ENCODE measurements at regions not wholly inside any gene's neighbourhood (a gene's known extent, or its start where the extent isn't known, plus 50 kb on each side); places are given as distances from the start of the nearest gene placed in this dataset.
"Not testable (repeated sequence)": the region's sequence is repeated elsewhere in the genome, so short reads cannot be mapped to it uniquely, and the experiment has no call there.

DNA sequence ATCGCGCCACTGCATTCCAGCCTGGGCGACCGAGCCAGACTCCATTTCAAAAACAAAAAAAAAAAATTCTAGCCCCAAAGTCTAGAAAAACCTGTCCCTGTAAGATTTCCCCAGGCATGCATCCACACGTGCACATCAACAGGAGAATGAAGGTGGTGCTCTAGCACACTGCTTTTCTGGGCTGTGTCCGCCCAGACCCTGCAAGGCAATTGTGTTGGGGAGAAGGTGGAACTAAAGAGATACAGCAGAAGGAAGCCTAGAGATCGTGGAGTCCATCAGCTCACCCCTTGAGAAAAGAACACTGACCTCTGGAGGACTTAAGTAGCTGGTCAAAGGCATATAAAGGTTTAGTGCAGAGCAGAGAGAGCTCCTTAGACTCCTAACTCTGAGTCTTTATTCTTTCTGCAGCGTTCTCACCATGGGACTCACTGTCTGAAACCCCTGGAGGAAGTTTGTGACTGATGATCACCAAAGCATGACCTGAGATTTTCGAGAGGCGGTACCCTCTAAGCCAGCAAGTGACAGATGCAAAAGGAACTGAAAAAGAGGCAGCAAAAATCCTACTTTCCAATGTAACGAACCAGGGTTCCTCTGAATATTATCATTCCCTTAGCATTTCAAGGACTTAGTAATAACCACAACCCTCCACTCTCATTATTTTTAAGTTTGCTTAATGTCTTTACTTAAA, 179.8 kb downstream of the MEX3B start:
- DNase-seq (ENCODE audit: low read depth) = no peak

DNA sequence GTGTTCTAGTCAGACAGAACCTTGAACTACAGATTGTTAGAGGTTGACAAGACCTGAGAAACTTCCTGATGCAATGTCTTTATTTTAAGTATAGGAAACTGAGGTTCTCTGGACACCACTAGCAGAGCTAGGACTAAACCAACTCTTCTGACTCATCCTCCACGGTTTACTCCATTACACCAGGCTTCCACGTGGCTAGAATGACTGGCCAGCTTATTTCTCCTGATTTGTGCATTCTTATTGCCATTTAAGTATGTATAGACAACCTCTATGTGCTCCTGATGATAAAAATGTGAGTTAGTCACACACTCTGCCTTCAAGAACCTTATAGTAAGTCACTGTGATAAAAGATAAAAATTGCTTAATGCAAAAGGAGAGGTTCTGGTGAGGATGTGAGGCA, 182.7 kb downstream of the MEX3B start:
- no peak for DNase-seq (ENCODE audit: low read depth)

DNA sequence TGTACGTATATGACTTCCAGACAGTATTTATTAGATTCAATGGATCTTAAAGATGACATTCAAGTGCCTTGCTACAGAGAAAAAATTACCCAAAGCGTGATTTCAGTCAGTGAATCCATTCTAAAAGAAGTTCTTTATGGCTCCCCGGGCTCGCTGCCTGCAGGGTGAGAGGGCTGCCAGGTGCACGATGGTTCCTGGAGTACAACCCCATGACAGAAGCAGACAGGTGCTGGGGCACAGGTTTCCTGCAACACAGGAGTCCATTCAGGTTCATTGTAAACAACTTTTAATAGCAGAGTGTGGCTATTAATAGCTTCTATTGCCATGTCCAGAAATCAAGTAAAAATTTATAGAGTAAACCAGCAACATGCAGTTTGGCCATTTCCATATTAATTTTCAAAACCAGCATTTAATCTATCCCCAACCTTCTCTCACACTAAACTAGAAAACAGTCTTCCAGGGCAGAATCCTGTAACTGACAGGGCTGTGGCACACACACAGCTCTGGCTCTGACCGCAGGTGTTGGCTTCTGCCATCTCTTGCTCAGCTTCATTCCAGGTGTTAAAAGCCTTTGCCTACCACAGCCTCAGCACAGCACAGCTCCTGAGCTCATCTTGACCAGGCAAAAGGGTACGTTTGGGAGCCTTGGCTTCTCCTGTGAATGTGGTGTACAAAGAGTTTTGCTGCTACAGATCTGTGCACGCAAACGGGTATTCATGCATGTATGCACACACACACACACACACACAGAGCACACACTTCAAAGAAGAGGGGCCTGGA, 185.9 kb downstream of the MEX3B start:
- no peak for DNase-seq (ENCODE audit: low read depth)

DNA sequence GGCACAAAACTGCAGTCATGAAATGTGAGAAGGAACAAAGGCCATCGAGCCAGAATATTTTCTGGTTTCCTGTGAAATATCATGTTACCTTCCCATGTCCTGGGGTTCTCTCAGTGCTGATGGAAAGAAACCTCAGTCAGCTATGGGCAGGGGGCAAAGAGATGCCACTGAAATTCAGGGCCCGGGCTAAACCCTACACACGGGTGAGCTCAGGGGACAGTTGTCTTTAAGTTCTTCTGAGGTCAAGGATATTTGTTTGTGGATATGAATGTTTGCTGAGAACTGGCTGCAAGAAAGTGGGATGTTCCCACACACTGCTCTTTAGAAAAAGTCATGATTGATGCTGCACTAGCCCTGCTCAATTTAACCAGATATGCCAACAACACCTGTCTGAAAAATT, 187.2 kb downstream of the MEX3B start:
- no peak for DNase-seq (ENCODE audit: low read depth)

DNA sequence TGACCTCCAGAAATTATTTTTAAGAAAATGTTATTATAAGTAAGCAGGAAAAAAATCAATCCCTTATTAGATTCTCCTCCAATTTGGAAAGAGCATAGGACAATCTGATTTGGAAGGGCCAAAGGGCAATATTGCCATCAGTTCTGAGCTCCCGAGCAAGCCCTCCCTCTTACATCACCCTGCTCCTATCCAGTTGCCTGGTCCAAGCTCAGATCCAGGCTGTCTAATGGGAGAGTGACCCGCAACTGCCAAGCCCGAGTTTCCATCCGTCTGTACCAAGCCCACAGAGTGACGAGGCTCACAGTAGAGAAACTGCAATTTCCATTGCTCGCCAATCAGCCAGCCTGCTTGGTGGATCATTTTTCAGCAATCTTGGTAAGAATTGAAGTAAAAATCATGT, 187.7 kb downstream of the MEX3B start:
- no peak for DNase-seq (ENCODE audit: low read depth)

DNA sequence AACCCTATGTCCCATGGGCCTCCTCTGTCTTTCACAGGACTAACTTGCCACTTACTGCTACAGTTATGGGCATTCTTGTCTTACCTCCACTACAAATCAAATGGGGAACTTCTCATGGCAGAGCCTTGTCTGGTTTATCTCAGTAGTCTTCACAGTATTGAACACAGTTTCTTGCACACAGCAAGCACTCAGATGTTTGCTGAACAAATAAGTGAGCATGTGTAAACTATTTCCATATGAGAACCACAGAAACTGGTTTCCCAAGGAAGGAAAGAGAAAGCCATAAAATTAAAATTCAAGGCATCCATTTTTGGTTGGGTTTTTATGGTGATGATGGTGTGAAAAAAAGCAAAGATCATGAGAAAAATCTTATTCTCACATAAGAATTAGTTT, 189.2 kb downstream of the MEX3B start:
- no peak for DNase-seq (ENCODE audit: low read depth)

DNA sequence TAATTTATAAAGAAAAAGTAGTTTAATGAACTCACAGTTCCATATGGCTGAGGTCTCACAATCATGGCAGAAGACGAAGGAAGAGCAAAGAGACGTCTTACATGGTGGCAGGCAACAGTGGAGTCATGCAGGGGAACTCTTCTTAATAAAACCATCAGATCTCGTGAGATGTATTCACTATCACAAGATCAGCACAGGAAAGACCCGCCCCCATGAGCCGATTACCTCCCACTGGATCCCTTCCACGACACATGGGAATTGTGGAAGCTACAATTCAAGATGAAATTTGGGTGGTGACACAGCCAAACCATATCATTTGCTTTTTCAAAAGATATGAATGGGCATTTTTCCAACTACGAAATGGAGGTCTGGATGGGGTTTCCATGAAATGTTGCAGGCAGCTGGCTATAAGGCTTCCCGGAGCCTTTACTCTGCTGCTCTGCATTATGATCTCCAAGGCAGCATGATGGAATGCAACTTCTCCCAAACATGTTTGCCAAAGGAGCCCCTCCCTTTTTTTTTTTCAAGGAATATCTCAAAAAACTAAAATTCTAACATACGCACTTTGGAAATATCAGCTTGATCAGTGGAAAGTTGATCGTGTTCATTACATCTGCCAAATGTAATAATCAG, 189.7 kb downstream of the MEX3B start:
- no peak for DNase-seq (ENCODE audit: low read depth)

DNA sequence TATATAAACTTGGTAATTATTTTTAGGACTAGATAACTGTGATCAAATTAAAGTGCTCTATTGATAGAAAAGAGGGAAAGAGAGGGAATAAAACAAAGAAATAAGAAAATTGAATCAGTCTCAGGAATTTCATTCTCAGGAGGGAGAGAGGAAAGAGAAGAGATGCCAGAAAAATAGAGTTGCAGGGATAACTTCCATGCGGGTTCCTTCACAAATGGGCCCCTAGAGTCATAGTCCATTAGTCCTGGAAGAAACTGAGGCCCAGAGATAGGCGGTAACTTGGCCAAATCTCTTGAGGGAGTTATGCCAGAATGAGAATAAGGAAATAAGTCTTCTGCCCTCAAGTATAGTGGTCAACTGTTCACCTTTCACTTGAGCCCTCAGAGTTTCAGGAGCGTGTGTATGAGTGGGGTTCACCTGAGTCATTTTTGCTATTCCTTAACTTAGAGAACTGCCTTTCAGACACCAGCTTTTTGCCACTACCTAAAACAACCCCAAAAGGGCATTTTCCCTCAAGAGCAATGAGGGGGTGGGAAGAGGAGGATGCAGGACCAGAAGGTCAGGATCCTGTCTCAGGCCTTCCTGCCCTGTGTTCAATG, 192.6 kb downstream of the MEX3B start:
- no peak for DNase-seq (ENCODE audit: low read depth)

DNA sequence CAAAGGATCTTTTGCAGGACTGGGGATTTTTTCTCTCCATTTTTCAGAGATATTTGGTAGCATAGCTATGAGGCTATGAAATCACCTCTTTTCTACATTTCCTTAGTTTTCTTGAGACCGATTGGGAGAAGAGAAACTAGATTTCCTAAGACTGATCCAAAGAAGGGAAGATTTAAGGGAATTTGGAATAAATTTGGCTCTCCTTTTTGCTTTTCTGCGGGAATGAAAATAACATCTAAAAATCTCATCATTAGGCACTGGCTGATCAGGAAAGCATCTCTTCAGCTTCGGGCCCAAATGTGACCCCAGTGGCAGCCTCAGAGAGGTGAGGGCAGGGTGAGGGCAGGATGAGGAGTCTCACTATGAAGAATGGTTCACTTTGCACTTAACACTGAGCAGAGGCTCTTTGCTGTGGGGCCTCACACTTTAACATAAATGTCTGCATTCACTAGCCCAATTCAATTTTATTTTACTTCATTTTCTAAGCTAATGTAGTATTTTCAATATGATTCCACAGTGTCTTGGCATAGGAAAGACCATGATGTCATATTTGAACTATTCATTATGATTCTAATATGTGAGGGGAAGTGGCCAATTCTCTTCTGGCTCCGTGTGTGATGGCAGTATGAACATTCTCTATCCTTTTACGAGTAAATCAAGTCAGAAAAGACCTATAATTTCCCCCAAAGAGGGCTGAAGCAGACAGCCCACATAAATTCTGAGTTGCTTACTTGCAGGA, 193.2 kb downstream of the MEX3B start:
- DNase-seq (ENCODE audit: low read depth) = no peak

DNA sequence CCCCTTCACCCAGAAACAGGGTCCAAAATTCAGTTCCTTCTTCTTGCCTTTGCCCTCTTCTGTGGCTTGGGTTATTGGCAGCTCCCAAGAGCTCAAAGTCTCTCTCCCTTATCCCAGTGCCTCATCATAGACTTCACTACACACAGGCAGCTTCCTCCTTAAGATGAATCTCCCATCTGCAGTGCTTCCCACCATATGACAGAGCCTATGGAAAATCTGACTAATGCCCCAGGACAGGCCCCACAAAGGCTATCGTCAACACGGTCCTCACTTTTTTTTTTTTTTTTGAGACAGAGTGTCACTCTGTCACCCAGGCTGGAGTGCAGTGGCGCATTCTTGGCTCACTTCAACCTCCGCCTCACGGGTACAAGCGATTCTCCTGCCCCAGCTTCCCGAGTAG, 194.1 kb downstream of the MEX3B start:
- DNase-seq (ENCODE audit: low read depth) = no peak

DNA sequence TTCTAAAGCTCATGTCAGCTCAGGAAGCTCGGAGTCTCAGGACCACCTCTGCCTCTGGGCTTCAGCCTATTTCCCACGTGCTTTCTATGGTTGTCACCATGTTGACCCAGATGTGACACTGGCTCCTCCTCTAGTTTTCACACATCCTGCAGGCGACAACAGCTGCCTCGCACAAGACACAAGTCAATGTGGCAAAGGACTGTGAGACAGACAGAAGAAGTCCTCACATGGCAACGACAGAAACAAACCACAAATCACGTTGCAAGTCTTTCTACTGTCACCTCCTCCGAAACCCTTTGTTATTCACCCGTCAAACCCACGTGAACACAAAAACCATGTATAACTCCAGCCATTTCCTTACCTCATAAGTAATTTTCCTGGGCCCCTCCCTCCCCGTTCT, 194.5 kb downstream of the MEX3B start:
- DNase-seq (ENCODE audit: low read depth) = no peak

DNA sequence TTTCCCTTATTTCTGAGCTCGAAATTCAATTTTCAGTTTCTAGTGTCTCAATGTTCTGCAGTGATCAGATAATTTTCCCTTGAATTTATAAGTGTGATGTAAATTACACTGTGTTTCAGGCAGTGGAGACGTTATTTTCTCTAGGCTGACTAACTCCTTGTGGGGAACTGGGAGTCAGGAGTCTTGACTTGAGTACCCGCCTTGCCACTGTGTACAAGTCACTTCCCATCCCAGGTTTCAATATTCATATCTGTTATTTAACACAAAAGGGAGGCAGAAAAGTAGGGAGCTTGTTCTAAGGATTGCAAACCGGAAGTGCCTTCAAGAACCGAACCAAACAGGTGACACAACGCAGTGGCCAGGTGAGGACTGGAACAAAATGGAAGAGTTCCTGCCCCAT, 196.5 kb downstream of the MEX3B start:
- no peak for DNase-seq (ENCODE audit: low read depth)

DNA sequence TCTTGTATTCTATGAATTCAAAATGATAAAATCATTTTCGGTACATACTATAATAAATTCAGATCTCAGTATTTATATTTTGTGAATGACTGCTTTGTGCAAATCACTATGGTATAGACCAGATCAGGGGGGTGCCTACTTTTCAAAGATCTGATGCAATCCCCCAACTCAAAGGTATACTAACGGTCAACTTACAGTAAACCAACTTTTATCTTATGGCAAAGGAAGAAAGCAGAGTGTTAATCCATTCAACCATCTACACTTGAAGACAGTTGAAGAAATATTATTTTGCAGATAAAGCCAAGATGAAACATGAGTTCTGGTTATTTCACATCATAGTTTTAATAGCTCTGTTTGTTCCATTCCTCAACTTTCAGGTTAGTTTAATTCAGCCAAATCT, 197.1 kb downstream of the MEX3B start:
- DNase-seq (ENCODE audit: low read depth) = no peak

DNA sequence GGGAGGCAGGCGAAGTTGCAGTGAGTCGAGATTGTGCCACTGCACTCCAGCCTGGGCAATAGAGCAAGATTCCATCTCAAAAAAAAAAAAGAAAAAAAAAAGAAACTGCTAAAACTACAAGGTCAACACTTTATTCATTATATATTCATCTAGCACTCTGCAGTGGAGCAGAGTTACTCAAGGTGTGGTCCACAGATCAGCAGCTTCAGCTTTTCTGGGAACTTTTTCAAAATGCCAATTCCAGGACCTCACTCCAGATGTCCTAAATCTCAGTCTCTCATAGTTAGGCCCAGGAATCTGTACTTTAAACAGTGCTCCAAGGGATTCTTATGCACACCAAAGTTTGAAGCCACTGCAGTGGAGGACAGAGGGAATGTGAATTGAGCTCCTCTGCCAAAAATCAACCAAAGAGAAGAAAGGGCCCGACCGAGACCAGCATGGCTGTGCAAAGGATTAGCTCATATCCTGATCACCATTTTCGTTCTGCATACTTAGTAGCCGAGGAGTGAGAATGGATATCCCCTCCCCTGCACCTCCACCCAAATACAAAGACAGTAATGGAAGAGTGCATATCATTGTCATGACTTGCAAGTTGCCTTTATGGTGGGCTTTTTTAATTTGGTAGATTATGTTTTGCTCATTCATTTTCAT, 201.9 kb downstream of the MEX3B start:
- no peak for DNase-seq (ENCODE audit: low read depth)

DNA sequence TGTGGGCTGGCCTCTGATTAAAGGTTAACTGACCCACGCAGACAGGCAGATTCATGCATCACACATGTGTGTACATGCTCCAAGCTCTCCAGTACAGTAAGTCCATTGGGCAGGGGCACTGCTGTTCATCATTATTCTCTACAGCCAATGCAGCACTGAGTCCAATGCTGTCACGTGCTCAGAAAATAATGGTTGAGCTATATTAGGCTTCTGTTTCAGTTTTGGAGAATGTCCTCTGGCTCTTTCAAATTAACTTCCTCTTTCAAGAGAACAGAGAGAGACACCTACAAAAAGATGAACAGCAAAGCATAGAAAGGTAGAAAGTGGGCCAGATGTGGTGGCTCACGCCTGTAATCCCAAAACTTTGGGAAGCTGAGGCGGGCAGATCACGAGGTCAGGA, 202.6 kb downstream of the MEX3B start:
- DNase-seq (ENCODE audit: low read depth) = no peak

DNA sequence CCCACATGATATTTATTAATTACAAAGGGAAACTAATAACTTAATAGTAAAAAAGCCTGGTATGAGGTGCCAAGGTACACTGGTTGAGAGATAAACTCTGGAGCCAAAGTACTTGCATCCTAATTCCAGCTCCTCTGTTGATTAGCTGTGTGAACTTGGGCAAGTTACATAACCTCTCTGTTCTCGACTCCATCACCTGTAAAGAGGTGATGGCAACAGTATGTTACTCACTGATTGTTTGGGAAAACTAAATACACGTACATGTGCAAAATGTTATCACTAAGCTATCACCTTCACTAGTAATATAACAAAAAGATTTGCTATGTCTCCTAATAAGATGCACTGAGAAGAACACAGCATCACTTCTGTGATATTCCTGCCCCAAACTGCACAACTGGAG, 206.4 kb downstream of the MEX3B start:
- DNase-seq (ENCODE audit: low read depth) = no peak

DNA sequence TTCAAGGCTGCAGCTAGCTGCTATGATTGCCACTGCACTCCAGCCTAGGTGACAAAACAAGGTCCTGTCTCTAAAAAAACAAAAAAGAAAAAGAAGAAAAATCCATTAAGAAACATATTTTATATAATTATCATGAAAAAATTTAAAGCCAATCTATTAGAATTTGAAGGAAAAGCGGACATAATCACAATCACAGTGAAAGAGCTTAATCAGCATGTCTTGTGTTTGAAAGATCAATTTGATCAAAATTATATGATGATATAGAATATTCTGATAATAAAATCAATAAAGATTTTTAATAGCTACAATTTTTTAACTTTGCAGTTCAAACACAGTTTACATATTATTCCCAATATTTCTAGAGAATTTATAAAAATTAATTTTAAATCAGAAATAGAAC, 210.1 kb downstream of the MEX3B start:
- no peak for DNase-seq (ENCODE audit: low read depth)

DNA sequence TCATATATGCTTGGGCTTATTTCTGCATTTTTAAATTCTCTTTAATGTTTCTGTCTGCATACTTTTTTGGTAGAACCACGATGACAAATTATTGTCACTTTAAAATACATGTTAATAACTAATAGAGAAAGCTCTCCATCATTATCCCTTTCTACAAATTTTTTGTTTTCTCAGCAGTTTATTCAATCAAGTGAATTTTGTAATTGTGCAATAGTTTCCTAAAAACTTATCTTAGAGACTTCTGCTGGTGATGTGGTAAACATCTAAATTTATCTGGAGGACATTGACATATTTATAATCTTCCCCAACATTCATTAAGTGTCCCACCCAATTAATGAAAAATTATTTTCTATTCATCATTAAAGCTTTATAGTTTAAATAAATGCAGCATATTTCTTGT, 215.3 kb downstream of the MEX3B start:
- no peak for DNase-seq (ENCODE audit: low read depth)

DNA sequence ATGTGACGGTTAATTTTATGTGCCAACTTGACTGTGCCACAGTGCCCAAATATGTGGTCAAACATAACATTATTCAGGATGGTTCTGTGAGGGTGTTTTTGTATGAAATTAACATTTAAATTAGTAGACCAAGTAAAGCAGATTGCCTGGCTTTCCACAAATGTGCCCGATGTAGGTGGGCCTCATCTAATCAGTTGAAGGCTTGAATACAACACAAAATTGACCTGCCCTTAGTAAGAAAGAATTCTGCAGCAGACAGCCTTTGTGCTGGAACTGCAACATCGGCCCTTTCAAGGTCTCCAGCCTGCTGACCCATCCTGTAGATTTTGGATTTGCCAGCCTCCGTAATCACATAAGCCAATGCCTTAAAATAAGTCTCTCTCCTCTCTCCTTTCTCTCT, 215.9 kb downstream of the MEX3B start:
- DNase-seq (ENCODE audit: low read depth) = no peak

DNA sequence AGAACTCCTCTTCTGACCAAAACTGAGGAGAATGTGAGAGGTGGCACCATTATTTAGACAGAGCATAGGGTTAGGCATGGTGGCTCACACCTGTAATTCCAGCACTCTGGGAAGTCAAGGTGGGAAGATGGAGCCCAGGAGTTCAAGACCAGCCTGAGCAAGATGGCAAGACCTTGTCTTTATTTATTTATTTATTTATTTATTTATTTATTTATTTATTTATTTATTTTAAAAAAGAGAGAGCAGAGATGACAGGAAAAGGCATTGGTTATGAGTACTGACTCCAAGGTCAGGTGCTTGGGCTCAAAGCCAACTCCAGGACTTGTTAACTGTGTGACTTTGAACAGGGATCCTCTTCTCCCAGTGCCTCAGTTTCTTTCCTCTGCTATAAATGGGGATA, 217.7 kb downstream of the MEX3B start:
- no peak for DNase-seq (ENCODE audit: low read depth)

DNA sequence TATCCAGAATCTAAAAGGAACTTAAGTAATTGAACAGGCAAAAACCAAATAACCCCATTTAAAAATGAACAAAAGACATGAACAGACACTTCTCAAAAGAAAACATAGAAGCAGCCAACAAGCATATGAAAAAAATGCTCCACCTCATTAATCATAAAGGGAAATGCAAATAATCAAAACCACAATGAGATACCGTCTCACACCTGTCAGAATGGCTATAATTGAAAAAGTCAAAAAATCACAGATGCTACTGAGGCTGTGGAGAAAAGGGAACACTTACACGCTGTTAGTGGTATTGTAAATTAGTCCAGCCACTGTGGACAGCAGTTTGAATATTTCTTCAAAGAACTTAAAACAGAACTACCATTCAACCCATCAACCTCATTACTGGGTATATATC, 220.7 kb downstream of the MEX3B start:
- no peak for DNase-seq (ENCODE audit: low read depth)

DNA sequence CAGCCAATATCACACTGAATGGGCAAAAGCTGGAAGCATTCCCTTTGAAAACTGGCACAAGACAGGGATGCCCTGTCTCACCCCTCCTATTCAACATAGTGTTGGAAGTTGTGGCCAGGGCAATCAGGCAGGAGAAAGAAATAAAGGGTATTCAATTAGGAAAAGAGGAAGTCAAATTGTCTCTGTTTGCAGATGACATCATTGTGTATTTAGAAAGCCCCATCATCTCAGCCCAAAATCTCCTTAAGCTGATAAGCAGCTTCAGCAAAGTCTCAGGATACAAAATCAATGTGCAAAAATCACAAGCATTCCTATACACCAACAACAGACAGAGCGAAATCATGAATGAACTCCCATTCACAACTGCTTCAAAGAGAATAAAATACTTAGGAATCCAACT, 223.2 kb downstream of the MEX3B start:
- not testable (repeated sequence) for DNase-seq (ENCODE audit: low read depth)

Data from HS-27A (cell line).